ENCODE measurements at regions not wholly inside any gene's neighbourhood (a gene's known extent, or its start where the extent isn't known, plus 50 kb on each side); places are given as distances from the start of the nearest gene placed in this dataset.

GRCh38 chr4:170190265-170190664 is 100.5 kb upstream of the AADAT start:
- Histone ChIP-seq H3K4me3 (ENCODE audit: low read length) (no peak overlapping the region), H3K27me3 (ENCODE audit: control insufficient read depth, insufficient read depth, low read length, poor library complexity, severe bottlenecking) (no peaks in the 10 kb centered on the region), H3K4me1 (ENCODE audit: control insufficient read depth, insufficient read depth, low read length) (peaks cover 3% of the 10 kb centered on the region), H3K36me3 (ENCODE audit: control insufficient read depth, insufficient read depth, low read length) (no peaks in the 10 kb centered on the region), H3K27ac (ENCODE audit: low read depth, low read length) (no peak overlapping the region), H3K9me3 (ENCODE audit: control insufficient read depth, low read length) (peaks cover 14% of the 10 kb centered on the region), H3K9ac (ENCODE audit: extremely low read depth, low read length, poor library complexity, severe bottlenecking) (no peak overlapping the region)
- H3K4me3 Mint-ChIP-seq, result no peak overlapping the region
- WGBS, 2 experiments (ENCODE audit: insufficient coverage in 1 of 2, insufficient read length in 1 of 2), result 93% methylated on average over 1 of the region's 1 CpG; no CpG with 5 or more reads in 1 of the 2 experiments
- no peaks in the 10 kb centered on the region for H3K36me3 Mint-ChIP-seq (ENCODE audit: low read depth)
- H3K27me3 Mint-ChIP-seq (ENCODE audit: insufficient read depth), result peaks cover 3% of the 10 kb centered on the region
- DNase-seq, result no peak
- H3K27ac Mint-ChIP-seq, result no peak overlapping the region
- TF ChIP-seq CTCF (conservative IDR thresholded peaks at IDR 0.05), result no peak
- peaks cover 12% of the 10 kb centered on the region for H3K4me1 Mint-ChIP-seq
- peaks cover 1% of the 10 kb centered on the region for H3K9me3 Mint-ChIP-seq

- no peaks in the 10 kb centered on the region for H3K27me3 Mint-ChIP-seq (ENCODE audit: insufficient read depth)
- WGBS, 2 experiments (ENCODE audit: insufficient coverage in 1 of 2, insufficient read length in 1 of 2), result 97 to 100% methylated on average over 1 of the region's 1 CpG
- H3K4me1 Mint-ChIP-seq, result peaks cover 4% of the 10 kb centered on the region
- DNase-seq, result no peak
- Histone ChIP-seq H3K9ac (ENCODE audit: extremely low read depth, low read length, poor library complexity, severe bottlenecking) (no peak overlapping the region), H3K4me1 (ENCODE audit: control insufficient read depth, insufficient read depth, low read length) (no peaks in the 10 kb centered on the region), H3K4me3 (ENCODE audit: low read length) (no peak overlapping the region), H3K36me3 (ENCODE audit: control insufficient read depth, insufficient read depth, low read length) (no peaks in the 10 kb centered on the region), H3K9me3 (ENCODE audit: control insufficient read depth, low read length) (peaks cover 38% of the 10 kb centered on the region), H3K27ac (ENCODE audit: low read depth, low read length) (no peak overlapping the region), H3K27me3 (ENCODE audit: control insufficient read depth, insufficient read depth, low read length, poor library complexity, severe bottlenecking) (no peaks in the 10 kb centered on the region)
- no peak overlapping the region for H3K27ac Mint-ChIP-seq
- peaks cover 28% of the 10 kb centered on the region for H3K9me3 Mint-ChIP-seq
- H3K4me3 Mint-ChIP-seq, result no peak overlapping the region
- H3K36me3 Mint-ChIP-seq (ENCODE audit: low read depth), result no peaks in the 10 kb centered on the region
- no peak for TF ChIP-seq CTCF (conservative IDR thresholded peaks at IDR 0.05)
Observed at GRCh38 chr4:170170861-170171260, 81.1 kb upstream of the AADAT start.

- H3K9me3 ChIP-seq (ENCODE audit: control insufficient read depth, low read length), result peaks cover 32% of the 10 kb centered on the region
- H3K4me3 ChIP-seq (ENCODE audit: low read length), result no peak overlapping the region
- 82 to 97% methylated on average over 3 of the region's 3 CpGs for WGBS, 2 experiments (ENCODE audit: insufficient coverage in 1 of 2, insufficient read length in 1 of 2)
- Mint-ChIP-seq H3K27ac (no peak overlapping the region), H3K36me3 (ENCODE audit: low read depth) (peaks cover 1% of the 10 kb centered on the region), H3K27me3 (ENCODE audit: insufficient read depth) (no peaks in the 10 kb centered on the region), H3K4me3 (no peak overlapping the region), H3K9me3 (peaks cover 29% of the 10 kb centered on the region), H3K4me1 (peaks cover 4% of the 10 kb centered on the region)
- H3K27ac ChIP-seq (ENCODE audit: low read depth, low read length), result peak overlapping the region; percentile 0
- DNase-seq, result no peak
- no peak for TF ChIP-seq CTCF (conservative IDR thresholded peaks at IDR 0.05)
- no peaks in the 10 kb centered on the region for H3K4me1 ChIP-seq (ENCODE audit: control insufficient read depth, insufficient read depth, low read length)
- H3K27me3 ChIP-seq (ENCODE audit: control insufficient read depth, insufficient read depth, low read length, poor library complexity, severe bottlenecking), result no peaks in the 10 kb centered on the region
- no peak overlapping the region for H3K9ac ChIP-seq (ENCODE audit: extremely low read depth, low read length, poor library complexity, severe bottlenecking)
- no peaks in the 10 kb centered on the region for H3K36me3 ChIP-seq (ENCODE audit: control insufficient read depth, insufficient read depth, low read length)
Observed at GRCh38 chr4:170169699-170170098, 79.9 kb upstream of the AADAT start.
